HCT116 (cell line): ENCODE measurements at regions not wholly inside any gene's neighbourhood (a gene's known extent, or its start where the extent isn't known, plus 50 kb on each side); places are given as distances from the start of the nearest gene placed in this dataset.

Source experiments
- ATAC-seq: fragments of 200-7000 bp; cut with Tn5 transposase; 2 replicates; pipeline ENCODE4 v1.9.1; 2020; ENCODE audit warnings: mild to moderate bottlenecking, moderate library complexity
- BruUV-seq: library from RNA; stranded (reverse); fragments of 400-500 nt; replicated peaks from 2 replicates; lab custom pipeline; 2021; lab: Mats Ljungman, UMichigan
- CTCF ChIA-PET: fragments of 300-600 bp; sonication (Branson Sonifier 250); formaldehyde crosslinking; loops from one replicate; lab custom pipeline; 2021; ENCODE audit warnings: antibody characterized with exemption; lab: Charles Lee
- POLR2A ChIA-PET: fragments of 300-600, 350-600 bp; sonication (Branson Sonifier 250); formaldehyde crosslinking; loops from one replicate; lab custom pipeline; 2021; ENCODE audit warnings: antibody characterized with exemption; lab: Charles Lee
- RAD21 ChIA-PET, 2 experiments: fragments of 300-600 bp; sonication (Branson Sonifier 250); formaldehyde crosslinking; loops; one replicate each; lab custom pipeline; 2023; ENCODE audit warnings: low total read pairs in 2 of 2; ENCODE audit not compliant: uncharacterized antibody in 2 of 2, unreplicated experiment in 2 of 2, low non-redundant PET in 1 of 2; lab: Charles Lee
- DNase-seq: peaks from one replicate; pipeline ENCODE4 v3.0.0-alpha.2; 2010; ENCODE audit warnings: low read depth, low spot score
- H2AFZ ChIP-seq: fragments of 200-600 bp; shearing (Covaris generic), sonication (generic); 2 replicates; pipeline ENCODE4 v1.6.1; 2017; ENCODE audit warnings: low read depth, mixed run types, mixed read lengths, antibody characterized with exemption, low read length; ENCODE audit not compliant: poor library complexity, severe bottlenecking
- H3K27ac ChIP-seq: 2 replicates; pipeline ENCODE4 v1.5.1; 2012; ENCODE audit warnings: low read depth, low read length
- H3K27me3 ChIP-seq: fragments of 200-600 bp; sonication (generic); 2 replicates; pipeline ENCODE4 v1.6.1; 2016; ENCODE audit warnings: mixed run types, low read length, mixed read lengths; ENCODE audit not compliant: insufficient read depth
- H3K36me3 ChIP-seq, 2 experiments: fragments of 200-500 bp in 1 of 2; fragments of 200-600 bp in 1 of 2; sonication (Bioruptor generic) in 1 of 2; sonication (generic) in 1 of 2; 2 replicates each; pipeline versions ENCODE4 v1.5.1 to v1.6.1; 2014 to 2016; ENCODE audit warnings: low read length in 2 of 2, inconsistent platforms in 1 of 2, mixed read lengths in 1 of 2, mixed run types in 1 of 2; ENCODE audit not compliant: insufficient read depth in 2 of 2, control insufficient read depth in 1 of 2
- H3K4me1 ChIP-seq, 2 experiments: fragments of 200-600 bp in 1 of 2; sonication (generic) in 1 of 2; 2 replicates each; pipeline versions ENCODE4 v1.5.1 to v1.6.1; 2012 to 2017; ENCODE audit warnings: low read length in 2 of 2, inconsistent platforms in 1 of 2, mild to moderate bottlenecking in 1 of 2, mixed read lengths in 1 of 2, mixed run types in 1 of 2, moderate library complexity in 1 of 2; ENCODE audit not compliant: insufficient read depth in 2 of 2, control insufficient read depth in 1 of 2
- H3K4me2 ChIP-seq: fragments of 200-600 bp; sonication (generic); 2 replicates; pipeline ENCODE4 v1.6.1; 2017; ENCODE audit warnings: mixed run types, low read length, mixed read lengths
- H3K4me3 ChIP-seq, 2 experiments: fragments of 200-600 bp in 1 of 2; sonication (generic) in 1 of 2; replicated peaks in 1 of 2; 2 replicates each; pipeline ENCODE4 v1.5.1; 2011 to 2016; ENCODE audit warnings: low read length in 2 of 2, control low read depth in 1 of 2, low read depth in 1 of 2, mild to moderate bottlenecking in 1 of 2, mixed read lengths in 1 of 2, mixed run types in 1 of 2
- H3K79me2 ChIP-seq: fragments of 200-600 bp; sonication (generic); 2 replicates; pipeline ENCODE4 v1.6.1; 2017; ENCODE audit warnings: mild to moderate bottlenecking, mixed run types, low read length, moderate library complexity, mixed read lengths; ENCODE audit not compliant: insufficient read depth
- H3K9ac ChIP-seq: fragments of 200-600 bp; sonication (generic); 2 replicates; pipeline ENCODE4 v1.6.1; 2016; ENCODE audit warnings: low read length, mixed read lengths
- H3K9me2 ChIP-seq: fragments of 200-600 bp; sonication (generic), shearing (Covaris generic); 2 replicates; pipeline ENCODE4 v1.6.1; 2017; ENCODE audit warnings: mixed run types, mild to moderate bottlenecking, moderate library complexity; ENCODE audit not compliant: insufficient read depth
- H3K9me3 ChIP-seq, 2 experiments: fragments of 200-500 bp in 1 of 2; fragments of 200-600 bp in 1 of 2; sonication (Bioruptor generic) in 1 of 2; sonication (generic) in 1 of 2; 2 replicates each; pipeline ENCODE4 v1.6.1; 2014 to 2017; ENCODE audit warnings: low read length in 2 of 2, mixed read lengths in 2 of 2, inconsistent platforms in 1 of 2, low read depth in 1 of 2, mild to moderate bottlenecking in 1 of 2, mixed run types in 1 of 2, moderate library complexity in 1 of 2; ENCODE audit not compliant: control insufficient read depth in 1 of 2, insufficient read depth in 1 of 2
- H4K20me1 ChIP-seq: fragments of 200-600 bp; sonication (generic), shearing (Covaris generic); 2 replicates; pipeline ENCODE4 v1.6.1; 2017; ENCODE audit warnings: mixed run types, mild to moderate bottlenecking, moderate library complexity; ENCODE audit not compliant: insufficient read depth
- CBX3 ChIP-seq: IDR thresholded peaks from 2 replicates; pipeline ENCODE4 v1.6.1; 2012; ENCODE audit warnings: low read depth
- EGR1 ChIP-seq: IDR thresholded peaks from 2 replicates; pipeline ENCODE4 v1.6.1; 2012; ENCODE audit warnings: low read depth
- ELF1 ChIP-seq: IDR thresholded peaks from 2 replicates; pipeline ENCODE4 v1.6.1; 2012; ENCODE audit warnings: low read depth, borderline replicate concordance
- FOSL1 ChIP-seq: IDR thresholded peaks from 2 replicates; pipeline ENCODE4 v1.6.1; 2012; ENCODE audit warnings: low read depth
- JUND ChIP-seq: IDR thresholded peaks from 2 replicates; pipeline ENCODE4 v1.6.1; 2012
- POLR2A ChIP-seq: IDR thresholded peaks from 2 replicates; pipeline ENCODE4 v1.7.0; 2011; ENCODE audit warnings: borderline replicate concordance; ENCODE audit not compliant: insufficient read depth, insufficient read length; ENCODE audit errors: extremely low read depth
- RAD21 ChIP-seq: IDR thresholded peaks from 2 replicates; pipeline ENCODE4 v1.6.1; 2012; ENCODE audit warnings: low read depth, mild to moderate bottlenecking
- SP1 ChIP-seq: IDR thresholded peaks from 2 replicates; pipeline ENCODE4 v1.6.1; 2012; ENCODE audit warnings: low read depth
- SRF ChIP-seq: IDR thresholded peaks from 2 replicates; pipeline ENCODE4 v1.6.1; 2012; ENCODE audit warnings: low read depth
- TCF7L2 ChIP-seq: IDR thresholded peaks from 2 replicates; pipeline ENCODE4 v1.7.0; 2011; ENCODE audit warnings: borderline replicate concordance, inconsistent platforms; ENCODE audit not compliant: insufficient read depth, insufficient read length; ENCODE audit errors: extremely low read depth
- YY1 ChIP-seq: IDR thresholded peaks from 2 replicates; pipeline ENCODE4 v1.6.1; 2011; ENCODE audit warnings: low read length, low read depth, moderate library complexity, mild to moderate bottlenecking; ENCODE audit not compliant: insufficient replicate concordance; ENCODE audit errors: extremely low read depth
- ZFX ChIP-seq: fragments of 450-650 bp; IDR thresholded peaks from 2 replicates; pipeline ENCODE4 v1.6.1; 2017
- ZNF274 ChIP-seq: fragments of 200-500 bp; sonication (Bioruptor generic); IDR thresholded peaks from 2 replicates; pipeline ENCODE4 v1.6.1; 2014; ENCODE audit warnings: mild to moderate bottlenecking, low read depth, low read length, inconsistent platforms
- intact Hi-C: fragments of 100-400 bp; cut with micrococcal nuclease; formaldehyde crosslinking; loops from 2 replicates; pipeline ENCODE4 v1.10.0; 2022
- TF ChIP-seq, protein P1 (sequence below): IDR thresholded peaks from 2 replicates; pipeline ENCODE4 v1.6.1; 2012
- TF ChIP-seq, protein P2 (sequence below): IDR thresholded peaks from 2 replicates; pipeline ENCODE4 v1.6.1; 2012; ENCODE audit warnings: low read depth
- TF ChIP-seq, protein P3 (sequence below): IDR thresholded peaks from 2 replicates; pipeline ENCODE4 v1.6.1; 2011; ENCODE audit warnings: mild to moderate bottlenecking, low read length, moderate library complexity; ENCODE audit not compliant: insufficient replicate concordance; ENCODE audit errors: extremely low read depth

DNA sequence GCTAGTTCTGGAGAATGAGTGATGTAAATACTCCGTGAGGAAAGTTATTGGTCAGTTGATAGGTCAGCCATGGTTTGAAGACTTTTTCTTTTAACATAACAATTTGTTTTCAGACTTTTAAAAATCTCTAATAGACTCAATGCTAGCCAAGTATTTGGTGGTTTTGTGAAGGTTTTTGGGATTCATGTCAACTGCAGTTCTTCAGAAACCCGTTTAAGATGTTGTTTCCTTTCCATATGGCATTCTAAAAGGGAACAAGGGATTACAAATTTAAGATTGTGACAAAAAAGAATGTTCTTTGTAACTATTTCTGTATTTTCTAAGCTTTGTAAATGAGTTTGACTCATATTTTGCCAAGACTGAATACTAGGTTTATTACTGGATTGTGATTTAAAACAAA lies 281.7 kb upstream of the COL8A1 start:
- H4K20me1 ChIP-seq: no peaks in the 10 kb centered on the region; the same call in 1 of the 2 replicates
- DNase-seq: no peak
- H3K36me3 ChIP-seq: no peaks in the 10 kb centered on the region
- TF ChIP-seq CBX3: no peak
- TF ChIP-seq, protein P1, sequence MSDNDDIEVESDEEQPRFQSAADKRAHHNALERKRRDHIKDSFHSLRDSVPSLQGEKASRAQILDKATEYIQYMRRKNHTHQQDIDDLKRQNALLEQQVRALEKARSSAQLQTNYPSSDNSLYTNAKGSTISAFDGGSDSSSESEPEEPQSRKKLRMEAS: no peak
- TF ChIP-seq, protein P2, sequence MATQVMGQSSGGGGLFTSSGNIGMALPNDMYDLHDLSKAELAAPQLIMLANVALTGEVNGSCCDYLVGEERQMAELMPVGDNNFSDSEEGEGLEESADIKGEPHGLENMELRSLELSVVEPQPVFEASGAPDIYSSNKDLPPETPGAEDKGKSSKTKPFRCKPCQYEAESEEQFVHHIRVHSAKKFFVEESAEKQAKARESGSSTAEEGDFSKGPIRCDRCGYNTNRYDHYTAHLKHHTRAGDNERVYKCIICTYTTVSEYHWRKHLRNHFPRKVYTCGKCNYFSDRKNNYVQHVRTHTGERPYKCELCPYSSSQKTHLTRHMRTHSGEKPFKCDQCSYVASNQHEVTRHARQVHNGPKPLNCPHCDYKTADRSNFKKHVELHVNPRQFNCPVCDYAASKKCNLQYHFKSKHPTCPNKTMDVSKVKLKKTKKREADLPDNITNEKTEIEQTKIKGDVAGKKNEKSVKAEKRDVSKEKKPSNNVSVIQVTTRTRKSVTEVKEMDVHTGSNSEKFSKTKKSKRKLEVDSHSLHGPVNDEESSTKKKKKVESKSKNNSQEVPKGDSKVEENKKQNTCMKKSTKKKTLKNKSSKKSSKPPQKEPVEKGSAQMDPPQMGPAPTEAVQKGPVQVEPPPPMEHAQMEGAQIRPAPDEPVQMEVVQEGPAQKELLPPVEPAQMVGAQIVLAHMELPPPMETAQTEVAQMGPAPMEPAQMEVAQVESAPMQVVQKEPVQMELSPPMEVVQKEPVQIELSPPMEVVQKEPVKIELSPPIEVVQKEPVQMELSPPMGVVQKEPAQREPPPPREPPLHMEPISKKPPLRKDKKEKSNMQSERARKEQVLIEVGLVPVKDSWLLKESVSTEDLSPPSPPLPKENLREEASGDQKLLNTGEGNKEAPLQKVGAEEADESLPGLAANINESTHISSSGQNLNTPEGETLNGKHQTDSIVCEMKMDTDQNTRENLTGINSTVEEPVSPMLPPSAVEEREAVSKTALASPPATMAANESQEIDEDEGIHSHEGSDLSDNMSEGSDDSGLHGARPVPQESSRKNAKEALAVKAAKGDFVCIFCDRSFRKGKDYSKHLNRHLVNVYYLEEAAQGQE: no peak
- TF ChIP-seq FOSL1: no peak
- no peak for TF ChIP-seq SP1
- TF ChIP-seq RAD21: no peak
- no peak for TF ChIP-seq YY1
- no peak for TF ChIP-seq JUND
- no peak for TF ChIP-seq ELF1
- no peak for TF ChIP-seq ZFX
- TF ChIP-seq EGR1: no peak
- no peak for TF ChIP-seq TCF7L2
- no peak for TF ChIP-seq ZNF274
- TF ChIP-seq, protein P3, sequence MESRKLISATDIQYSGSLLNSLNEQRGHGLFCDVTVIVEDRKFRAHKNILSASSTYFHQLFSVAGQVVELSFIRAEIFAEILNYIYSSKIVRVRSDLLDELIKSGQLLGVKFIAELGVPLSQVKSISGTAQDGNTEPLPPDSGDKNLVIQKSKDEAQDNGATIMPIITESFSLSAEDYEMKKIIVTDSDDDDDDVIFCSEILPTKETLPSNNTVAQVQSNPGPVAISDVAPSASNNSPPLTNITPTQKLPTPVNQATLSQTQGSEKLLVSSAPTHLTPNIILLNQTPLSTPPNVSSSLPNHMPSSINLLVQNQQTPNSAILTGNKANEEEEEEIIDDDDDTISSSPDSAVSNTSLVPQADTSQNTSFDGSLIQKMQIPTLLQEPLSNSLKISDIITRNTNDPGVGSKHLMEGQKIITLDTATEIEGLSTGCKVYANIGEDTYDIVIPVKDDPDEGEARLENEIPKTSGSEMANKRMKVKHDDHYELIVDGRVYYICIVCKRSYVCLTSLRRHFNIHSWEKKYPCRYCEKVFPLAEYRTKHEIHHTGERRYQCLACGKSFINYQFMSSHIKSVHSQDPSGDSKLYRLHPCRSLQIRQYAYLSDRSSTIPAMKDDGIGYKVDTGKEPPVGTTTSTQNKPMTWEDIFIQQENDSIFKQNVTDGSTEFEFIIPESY: no peak
- TF ChIP-seq SRF: no peak
- TF ChIP-seq POLR2A: no peak
- RAD21 ChIA-PET: no interaction called here
- H3K4me1 ChIP-seq: no peaks in the 10 kb centered on the region
- POLR2A ChIA-PET: no interaction called here
- intact Hi-C loops: no loop called here
- H3K9me3 ChIP-seq: no peaks in the 10 kb centered on the region
- peaks cover 75% of the 10 kb centered on the region for H3K27me3 ChIP-seq
- H3K9ac ChIP-seq: no peak overlapping the region
- no peaks in the 10 kb centered on the region for H3K79me2 ChIP-seq
- CTCF ChIA-PET: no interaction called here
- H2AFZ ChIP-seq: no peak overlapping the region
- no TSS peak for BruUV-seq
- no peaks in the 10 kb centered on the region for H3K9me2 ChIP-seq
- H3K4me3 ChIP-seq: no peak overlapping the region
- no peak for ATAC-seq
- no peak overlapping the region for H3K27ac ChIP-seq
- H3K4me2 ChIP-seq: no peak overlapping the region
